Panc1 (cell line): ENCODE measurements at regions not wholly inside any gene's neighbourhood (a gene's known extent, or its start where the extent isn't known, plus 50 kb on each side); places are given as distances from the start of the nearest gene placed in this dataset.
A peak's percentile ranks its signal among the peaks of the same experiment; 100 is the strongest.

Source experiments
- ATAC-seq: fragments of 200-7000 bp; cut with Tn5 transposase; 2 replicates; pipeline ENCODE4 v1.9.1; 2020; ENCODE audit warnings: mild to moderate bottlenecking, moderate library complexity
- BruUV-seq: library from RNA; stranded (reverse); fragments of 400-500 nt; replicated peaks from 2 replicates; lab custom pipeline; 2021; lab: Mats Ljungman, UMichigan
- CTCF ChIA-PET: fragments of 300-600 bp; sonication (Branson Sonifier 250); formaldehyde crosslinking; loops from one replicate; lab custom pipeline; 2022; ENCODE audit warnings: antibody characterized with exemption; lab: Charles Lee
- POLR2A ChIA-PET: fragments of 300-600 bp; sonication (Branson Sonifier 250); formaldehyde crosslinking; loops from one replicate; lab custom pipeline; 2022; ENCODE audit warnings: antibody characterized with exemption; lab: Charles Lee
- DNase-seq: peaks from one replicate; pipeline ENCODE4 v3.0.0-alpha.2; 2010; ENCODE audit warnings: low read depth, low spot score
- H3K27ac ChIP-seq: 2 replicates; pipeline ENCODE4 v1.5.1; 2011; ENCODE audit warnings: mild to moderate bottlenecking, low read length, inconsistent platforms
- H3K27me3 ChIP-seq: fragments of 200-500 bp; sonication (Bioruptor generic); 2 replicates; pipeline ENCODE4 v1.6.0; 2014; ENCODE audit warnings: low read length, inconsistent platforms; ENCODE audit not compliant: control insufficient read depth, insufficient read depth
- H3K36me3 ChIP-seq: fragments of 200-500 bp; sonication (Bioruptor generic); 2 replicates; pipeline ENCODE4 v1.5.1; 2014; ENCODE audit warnings: inconsistent platforms, mild to moderate bottlenecking, low read length, moderate library complexity; ENCODE audit not compliant: control insufficient read depth, insufficient read depth
- H3K4me1 ChIP-seq: 2 replicates; pipeline ENCODE4 v1.5.1; 2011; ENCODE audit warnings: inconsistent platforms, mild to moderate bottlenecking, low read length, moderate library complexity; ENCODE audit not compliant: control insufficient read depth, insufficient read depth
- H3K4me3 ChIP-seq, 2 experiments: 2 replicates each; pipeline ENCODE4 v1.5.1; 2011 to 2012; ENCODE audit warnings: low read depth in 2 of 2, low read length in 2 of 2, mild to moderate bottlenecking in 2 of 2, inconsistent platforms in 1 of 2, moderate library complexity in 1 of 2
- H3K9me3 ChIP-seq: fragments of 200-500 bp; sonication (Bioruptor generic); 2 replicates; pipeline ENCODE4 v1.5.1; 2014; ENCODE audit warnings: low read depth, mild to moderate bottlenecking, inconsistent platforms, low read length, moderate library complexity; ENCODE audit not compliant: control insufficient read depth, insufficient read depth
- POLR2AphosphoS5 ChIP-seq: IDR thresholded peaks from 2 replicates; pipeline ENCODE4 v1.6.1; 2012; ENCODE audit warnings: mild to moderate bottlenecking, low read depth, low read length, moderate library complexity
- REST ChIP-seq, 2 experiments: IDR thresholded peaks; 2 replicates each; pipeline ENCODE4 v1.6.1; 2011 to 2012; ENCODE audit warnings: low read depth in 2 of 2, control low read depth in 1 of 2, low read length in 1 of 2, mild to moderate bottlenecking in 1 of 2, moderate library complexity in 1 of 2; ENCODE audit not compliant: insufficient read depth in 1 of 2
- SIN3A ChIP-seq: IDR thresholded peaks from 2 replicates; pipeline ENCODE4 v1.6.1; 2012; ENCODE audit warnings: low read depth, mild to moderate bottlenecking, low read length, moderate library complexity, borderline replicate concordance; ENCODE audit not compliant: insufficient read depth
- in situ Hi-C: cut with HindIII; loops from 2 replicates; pipeline ENCODE4 v1.10.0; 2016; ENCODE audit warnings: low sequenced_read_pairs, low pct_unique_long_range_greater_than_20kb
- intact Hi-C: fragments of 100-400 bp; cut with micrococcal nuclease; formaldehyde crosslinking; loops from one replicate; pipeline ENCODE4 v1.10.0; 2022; ENCODE audit not compliant: unreplicated experiment

GRCh38 chr6:28586962-28587745 is 61.5 kb downstream of the GPX5 start:
- H3K9me3 ChIP-seq, result no peaks in the 10 kb centered on the region
- intact Hi-C loops, result loop anchor here (5.0 kb wide), 1 partner anchor 90 kb away; no protein-coding TSS in a partner anchor
- DNase-seq (no peak), ATAC-seq (peak; percentile 72)
- no peaks in the 10 kb centered on the region for H3K36me3 ChIP-seq
- TF ChIP-seq SIN3A (0 out of 2 replicates have a peak, but pooled peaks have one; percentile 42), REST (IDR thresholded peaks at IDR 0.05; ENCODE audit: insufficient read depth in 1 of 2, low read depth in 2 of 2, low read length in 1 of 2) (no peak)
- in situ Hi-C loops, result no loop called here
- H3K4me1 ChIP-seq, result peaks cover 15% of the 10 kb centered on the region
- H3K27me3 ChIP-seq, result peaks cover 5% of the 10 kb centered on the region; the same call in 1 of the 2 replicates
- H3K27ac ChIP-seq, result peak overlapping the region; percentile 81
- ChIA-PET POLR2A (no interaction called here), CTCF (no interaction called here)
- peak overlapping the region; percentile 59 to 74 for H3K4me3 ChIP-seq
- no TSS peak for BruUV-seq

GRCh38 chr6:28587746-28588075 is 62.0 kb downstream of the GPX5 start:
- intact Hi-C loops, result loop anchor here (5.0 kb wide), 1 partner anchor 90 kb away; no protein-coding TSS in a partner anchor

GRCh38 chr6:28588666-28589065 is 63.0 kb downstream of the GPX5 start:
- CTCF ChIA-PET, result no interaction called here
- DNase-seq, result no peak
- H3K27ac ChIP-seq, result no peak overlapping the region
- no TSS peak for BruUV-seq
- no peak for TF ChIP-seq SIN3A
- H3K9me3 ChIP-seq, result no peaks in the 10 kb centered on the region
- peaks cover 9% of the 10 kb centered on the region; the same call in 1 of the 2 replicates for H3K27me3 ChIP-seq
- in situ Hi-C loops (no loop called here), intact Hi-C loops (loop anchor here (5.0 kb wide), 1 partner anchor 91 kb away; no protein-coding TSS in a partner anchor)
- H3K4me1 ChIP-seq, result peaks cover 15% of the 10 kb centered on the region
- POLR2A ChIA-PET, result no interaction called here
- no peak for ATAC-seq
- H3K36me3 ChIP-seq, result no peaks in the 10 kb centered on the region
- peak overlapping the region; percentile 35 to 52 for H3K4me3 ChIP-seq

More at GRCh38 chr6:28587746-28588075, 62.0 kb downstream of the GPX5 start:
- BruUV-seq, result no TSS peak
- Histone ChIP-seq H3K27ac (peak overlapping the region; percentile 61; the same call in 1 of the 2 replicates), H3K4me3 (peak overlapping the region; percentile 59 to 74), H3K4me1 (peaks cover 15% of the 10 kb centered on the region), H3K9me3 (no peaks in the 10 kb centered on the region), H3K36me3 (no peaks in the 10 kb centered on the region), H3K27me3 (peaks cover 9% of the 10 kb centered on the region; the same call in 1 of the 2 replicates)
- in situ Hi-C loops, result no loop called here
- DNase-seq (no peak), ATAC-seq (no peak)
- ChIA-PET CTCF (no interaction called here), POLR2A (no interaction called here)
- TF ChIP-seq POLR2AphosphoS5, result no peak
